H9 (cell line): ENCODE measurements at regions not wholly inside any gene's neighbourhood (a gene's known extent, or its start where the extent isn't known, plus 50 kb on each side); places are given as distances from the start of the nearest gene placed in this dataset.

Experiments
- DNase-seq: peaks from one replicate; pipeline ENCODE4 v3.0.0-alpha.2; 2017
- H2AFZ ChIP-seq: one replicate; pipeline ENCODE4 v1.6.1; 2013; ENCODE audit warnings: mild to moderate bottlenecking, low read length, control low read depth, moderate library complexity
- H2AK5ac ChIP-seq: 2 replicates; pipeline ENCODE4 v1.6.1; 2013; ENCODE audit warnings: low read length, control low read depth, mixed read lengths; ENCODE audit not compliant: insufficient read length
- H2BK120ac ChIP-seq: one replicate; pipeline ENCODE4 v1.6.1; 2013; ENCODE audit warnings: low read depth, mild to moderate bottlenecking, low read length, control low read depth, inconsistent platforms; ENCODE audit not compliant: poor library complexity, severe bottlenecking
- H2BK12ac ChIP-seq: 2 replicates; pipeline ENCODE4 v1.6.1; 2013; ENCODE audit warnings: low read length, control low read depth, mixed read lengths, low read depth; ENCODE audit not compliant: insufficient read length
- H2BK15ac ChIP-seq: 2 replicates; pipeline ENCODE4 v1.6.1; 2013; ENCODE audit warnings: low read depth, low read length, control low read depth
- H2BK20ac ChIP-seq: one replicate; pipeline ENCODE4 v1.6.1; 2013; ENCODE audit warnings: low read depth, mild to moderate bottlenecking, low read length, control low read depth, inconsistent platforms; ENCODE audit not compliant: poor library complexity, severe bottlenecking
- H2BK5ac ChIP-seq: 2 replicates; pipeline ENCODE4 v1.6.1; 2013; ENCODE audit warnings: low read length, control low read depth, mixed read lengths; ENCODE audit not compliant: insufficient read length
- H3K14ac ChIP-seq: 2 replicates; pipeline ENCODE4 v1.6.1; 2013; ENCODE audit warnings: low read length, control low read depth; ENCODE audit not compliant: insufficient read depth
- H3K18ac ChIP-seq: 2 replicates; pipeline ENCODE4 v1.6.1; 2013; ENCODE audit warnings: low read depth, mild to moderate bottlenecking, mixed read lengths, low read length, control low read depth; ENCODE audit not compliant: insufficient read length
- H3K23ac ChIP-seq: 2 replicates; pipeline ENCODE4 v1.6.1; 2013; ENCODE audit warnings: low read length, control low read depth, mixed read lengths, low read depth; ENCODE audit not compliant: insufficient read length
- H3K23me2 ChIP-seq: 2 replicates; pipeline ENCODE4 v1.6.1; 2013; ENCODE audit warnings: low read depth, mild to moderate bottlenecking, mixed read lengths, low read length, control low read depth; ENCODE audit not compliant: insufficient read length, poor library complexity, severe bottlenecking
- H3K27ac ChIP-seq: 2 replicates; pipeline ENCODE4 v1.5.1; 2013; ENCODE audit warnings: low read length, control low read depth, mixed read lengths, low read depth; ENCODE audit not compliant: insufficient read length
- H3K27me3 ChIP-seq: 2 replicates; pipeline ENCODE4 v1.6.1; 2013; ENCODE audit warnings: low read length, control low read depth, inconsistent platforms; ENCODE audit not compliant: insufficient read depth
- H3K4ac ChIP-seq: 2 replicates; pipeline ENCODE4 v1.6.1; 2013; ENCODE audit warnings: low read depth, mild to moderate bottlenecking, control low read depth, inconsistent platforms, low read length, moderate library complexity
- H3K4me1 ChIP-seq: 2 replicates; pipeline ENCODE4 v1.6.1; 2013; ENCODE audit warnings: low read length, control low read depth, inconsistent platforms; ENCODE audit not compliant: insufficient read depth
- H3K4me2 ChIP-seq: 2 replicates; pipeline ENCODE4 v1.6.1; 2013; ENCODE audit warnings: low read length, control low read depth, mixed read lengths; ENCODE audit not compliant: insufficient read length, insufficient read depth
- H3K56ac ChIP-seq: 2 replicates; pipeline ENCODE4 v1.6.1; 2013; ENCODE audit warnings: low read depth, mild to moderate bottlenecking, mixed read lengths, low read length, control low read depth; ENCODE audit not compliant: insufficient read length
- H3K79me1 ChIP-seq: 2 replicates; pipeline ENCODE4 v1.6.1; 2013; ENCODE audit warnings: low read depth, mild to moderate bottlenecking, moderate library complexity, low read length, control low read depth, inconsistent platforms; ENCODE audit not compliant: insufficient read depth, poor library complexity, severe bottlenecking
- H3K79me2 ChIP-seq: 2 replicates; pipeline ENCODE4 v1.6.1; 2013; ENCODE audit warnings: low read length, control low read depth, inconsistent platforms; ENCODE audit not compliant: insufficient read depth
- H3K9ac ChIP-seq: 2 replicates; pipeline ENCODE4 v1.6.1; 2013; ENCODE audit warnings: low read length, control low read depth, mixed read lengths; ENCODE audit not compliant: insufficient read length; ENCODE audit errors: extremely low read depth
- H3K9me3 ChIP-seq: one replicate; pipeline ENCODE4 v1.6.1; 2013; ENCODE audit warnings: low read depth, low read length, inconsistent platforms; ENCODE audit not compliant: control insufficient read depth
- H3T11ph ChIP-seq: one replicate; pipeline ENCODE4 v1.6.1; 2013; ENCODE audit warnings: mild to moderate bottlenecking, low read length, control low read depth, inconsistent platforms
- H4K20me1 ChIP-seq: one replicate; pipeline ENCODE4 v1.6.1; 2013; ENCODE audit not compliant: control insufficient read depth, insufficient read length, insufficient read depth
- H4K5ac ChIP-seq: 2 replicates; pipeline ENCODE4 v1.6.1; 2013; ENCODE audit warnings: low read depth, mild to moderate bottlenecking, mixed read lengths, low read length, control low read depth; ENCODE audit not compliant: insufficient read length
- H4K8ac ChIP-seq: replicated peaks from 2 replicates; pipeline ENCODE4 v1.6.1; 2013; ENCODE audit warnings: low read length, control low read depth, mixed read lengths, low read depth; ENCODE audit not compliant: insufficient read length
- H4K91ac ChIP-seq: 2 replicates; pipeline ENCODE4 v1.6.1; 2013; ENCODE audit warnings: low read depth, mild to moderate bottlenecking, moderate library complexity, mixed read lengths, low read length, control low read depth; ENCODE audit not compliant: insufficient read length
- H3K27ac Mint-ChIP-seq, 3 experiments: 2 replicates in 2 of 3; 3 replicates in 1 of 3; pipeline ENCODE4 v1.8.0; 2020 to 2021; ENCODE audit warnings: mixed read lengths in 3 of 3, mild to moderate bottlenecking in 1 of 3, moderate library complexity in 1 of 3
- H3K27me3 Mint-ChIP-seq: 2 replicates; pipeline ENCODE4 v1.8.0; 2021; ENCODE audit warnings: low read depth, mild to moderate bottlenecking, moderate library complexity, mixed read lengths
- H3K36me3 Mint-ChIP-seq, 3 experiments: 2 replicates in 2 of 3; 3 replicates in 1 of 3; pipeline ENCODE4 v1.8.0; 2020 to 2021; ENCODE audit warnings: low read depth in 3 of 3, mixed read lengths in 3 of 3; ENCODE audit not compliant: insufficient read depth in 1 of 3
- H3K4me1 Mint-ChIP-seq, 2 experiments: 2 replicates each; pipeline ENCODE4 v1.8.0; 2020; ENCODE audit warnings: mixed read lengths in 2 of 2
- H3K4me3 Mint-ChIP-seq, 2 experiments: 2 replicates in 1 of 2; 3 replicates in 1 of 2; pipeline ENCODE4 v1.8.0; 2020 to 2021; ENCODE audit warnings: mild to moderate bottlenecking in 2 of 2, mixed read lengths in 2 of 2, moderate library complexity in 1 of 2
- H3K9me3 Mint-ChIP-seq, 2 experiments: 2 replicates in 1 of 2; 3 replicates in 1 of 2; pipeline ENCODE4 v1.8.0; 2020; ENCODE audit warnings: mild to moderate bottlenecking in 2 of 2, mixed read lengths in 2 of 2, moderate library complexity in 1 of 2
- CTCF ChIP-seq: fragments of 200-600 bp; sonication (generic); conservative IDR thresholded peaks from 3 replicates; pipeline ENCODE4 v1.8.0; 2021; ENCODE audit warnings: antibody characterized with exemption, mild to moderate bottlenecking
- WGBS: extraction: QIAGEN DNeasy Blood & Tissue Kit; methylation state at CpG from one replicate; pipeline ENCODE4 v1.1.7; 2013; ENCODE audit warnings: missing lambda C conversion rate, low lambda C conversion rate, mixed read lengths; ENCODE audit not compliant: insufficient read length; ENCODE audit errors: extremely low coverage; 5-methylcytosine and 5-hydroxymethylcytosine counted together

GRCh38 chr3:181313335-181313734, 323.8 kb upstream of the DNAJC19 start:
- Histone ChIP-seq H3K23me2 (no peaks in the 10 kb centered on the region), H3K9me3 (no peaks in the 10 kb centered on the region), H2BK15ac (no peak overlapping the region), H3K79me2 (no peaks in the 10 kb centered on the region), H4K20me1 (no peaks in the 10 kb centered on the region), H4K8ac (no peak overlapping the region), H3K27ac (no peak overlapping the region), H2BK12ac (no peak overlapping the region), H4K5ac (no peak overlapping the region), H3K14ac (no peak overlapping the region), H3K4me1 (no peaks in the 10 kb centered on the region), H3K18ac (no peak overlapping the region), H2AK5ac (no peak overlapping the region), H3K23ac (no peak overlapping the region), H3K4ac (no peak overlapping the region), H3K27me3 (no peaks in the 10 kb centered on the region), H2AFZ (no peak overlapping the region), H4K91ac (no peak overlapping the region), H3K4me2 (no peak overlapping the region), H2BK5ac (no peak overlapping the region), H3T11ph (no peak overlapping the region), H2BK120ac (no peak overlapping the region), H2BK20ac (no peak overlapping the region), H3K9ac (no peak overlapping the region), H3K56ac (no peak overlapping the region), H3K79me1 (no peaks in the 10 kb centered on the region)
- no peak for TF ChIP-seq CTCF
- DNase-seq = no peak
- Mint-ChIP-seq H3K27ac (0 out of 7 replicates have a peak overlapping the region, but pooled peaks of 1 of the 3 experiments have one; percentile 57), H3K9me3 (no peaks in the 10 kb centered on the region), H3K4me1 (peaks cover 4 to 7% of the 10 kb centered on the region in 2 experiments; a peak in 2 of 4 replicates), H3K36me3 (no peaks in the 10 kb centered on the region), H3K27me3 (no peaks in the 10 kb centered on the region), H3K4me3 (no peak overlapping the region)
- no CpG with 5 or more reads among the region's 5 CpGs for WGBS
